ENCODE measurements at regions not wholly inside any gene's neighbourhood (a gene's known extent, or its start where the extent isn't known, plus 50 kb on each side); places are given as distances from the start of the nearest gene placed in this dataset.

GRCh38 chr20:51129147-51129776 lies 106.4 kb upstream of the KCNG1 start:
- ChIA-PET POLR2A (no interaction called here), CTCF (interaction anchor here (0.8 to 1.3 kb wide), 3 partner anchors 8 to 148 kb away, joined by 3 read pairs; no protein-coding TSS in a partner anchor)
- intact Hi-C loops (cut with micrococcal nuclease): loop anchor here (10.0 kb wide), 1 partner anchor 64 kb away; no protein-coding TSS in a partner anchor
- DNase-seq: peak; percentile 32
- Mint-ChIP-seq H3K27ac (no peak overlapping the region), H3K27me3 (peaks cover 11% of the 10 kb centered on the region), H3K9me3 (no peaks in the 10 kb centered on the region), H3K4me3 (no peak overlapping the region), H3K4me1 (ENCODE audit: low read depth) (peaks cover 15% of the 10 kb centered on the region), H3K36me3 (ENCODE audit: low read depth) (no peaks in the 10 kb centered on the region)
- peak; percentile 22 for ATAC-seq
- no peak for TF ChIP-seq CTCF (IDR thresholded peaks at IDR 0.05)

GRCh38 chr20:51128198-51128597 lies 105.3 kb upstream of the KCNG1 start:
- CTCF ChIA-PET: interaction anchor here (0.7 to 1.3 kb wide), 4 partner anchors 9 to 179 kb away, joined by 3 read pairs; no protein-coding TSS in a partner anchor
- intact Hi-C loops (cut with micrococcal nuclease): loop anchor here (10.0 kb wide), 1 partner anchor 63 kb away; no protein-coding TSS in a partner anchor
- H3K27ac Mint-ChIP-seq: peak overlapping the region; percentile 66
- TF ChIP-seq CTCF (IDR thresholded peaks at IDR 0.05): no peak
- peaks cover 16% of the 10 kb centered on the region for H3K27me3 Mint-ChIP-seq
- peaks cover 18% of the 10 kb centered on the region for H3K4me1 Mint-ChIP-seq (ENCODE audit: low read depth)
- POLR2A ChIA-PET: no interaction called here
- DNase-seq (peak; percentile 65), ATAC-seq (peak; percentile 89)
- H3K4me3 Mint-ChIP-seq: no peak overlapping the region
- no peaks in the 10 kb centered on the region for H3K36me3 Mint-ChIP-seq (ENCODE audit: low read depth)
- no peaks in the 10 kb centered on the region for H3K9me3 Mint-ChIP-seq

- CTCF ChIA-PET: interaction anchor here (1.1 to 1.8 kb wide), 3 partner anchors 9 to 145 kb away, joined by 3 to 6 read pairs (median 3); no protein-coding TSS in a partner anchor
- TF ChIP-seq CTCF (IDR thresholded peaks at IDR 0.05): no peak
- ATAC-seq (no peak), DNase-seq (no peak)
- H3K27me3 Mint-ChIP-seq: peaks cover 18% of the 10 kb centered on the region
- peak overlapping the region; percentile 66 for H3K27ac Mint-ChIP-seq
- H3K4me3 Mint-ChIP-seq: no peak overlapping the region
- intact Hi-C loops (cut with micrococcal nuclease): loop anchor here (10.0 kb wide), 1 partner anchor 63 kb away; no protein-coding TSS in a partner anchor
- POLR2A ChIA-PET: no interaction called here
- H3K4me1 Mint-ChIP-seq (ENCODE audit: low read depth): peaks cover 23% of the 10 kb centered on the region
- H3K36me3 Mint-ChIP-seq (ENCODE audit: low read depth): no peaks in the 10 kb centered on the region
- H3K9me3 Mint-ChIP-seq: no peaks in the 10 kb centered on the region
Measured at GRCh38 chr20:51127713-51128112, 104.8 kb upstream of the KCNG1 start.

- peaks cover 31% of the 10 kb centered on the region for H3K4me1 Mint-ChIP-seq (ENCODE audit: low read depth)
- DNase-seq: no peak
- no peak for TF ChIP-seq CTCF (IDR thresholded peaks at IDR 0.05)
- no peaks in the 10 kb centered on the region for H3K9me3 Mint-ChIP-seq
- ChIA-PET CTCF (interaction anchor here (1.0 to 1.8 kb wide), 2 partner anchors 111 to 139 kb away, joined by 3 to 6 read pairs; no protein-coding TSS in a partner anchor), POLR2A (no interaction called here)
- no peak for ATAC-seq
- peaks cover 31% of the 10 kb centered on the region for H3K27me3 Mint-ChIP-seq
- no peaks in the 10 kb centered on the region for H3K36me3 Mint-ChIP-seq (ENCODE audit: low read depth)
- H3K27ac Mint-ChIP-seq: no peak overlapping the region
- H3K4me3 Mint-ChIP-seq: no peak overlapping the region
- intact Hi-C loops (cut with micrococcal nuclease): loop anchor here (10.0 kb wide), 1 partner anchor 62 kb away; no protein-coding TSS in a partner anchor
Measured at GRCh38 chr20:51126337-51126736, 103.4 kb upstream of the KCNG1 start.

- H3K4me3 Mint-ChIP-seq: no peak overlapping the region
- peaks cover 31% of the 10 kb centered on the region for H3K4me1 Mint-ChIP-seq (ENCODE audit: low read depth)
- peaks cover 35% of the 10 kb centered on the region for H3K27me3 Mint-ChIP-seq
- ChIA-PET CTCF (interaction anchor here (1.0 kb wide), 1 partner anchor 138 kb away, joined by 3 read pairs; no protein-coding TSS in a partner anchor), POLR2A (no interaction called here)
- DNase-seq: no peak
- H3K36me3 Mint-ChIP-seq (ENCODE audit: low read depth): no peaks in the 10 kb centered on the region
- no peak for ATAC-seq
- TF ChIP-seq CTCF (IDR thresholded peaks at IDR 0.05): no peak
- intact Hi-C loops (cut with micrococcal nuclease): loop anchor here (10.0 kb wide), 1 partner anchor 61 kb away; no protein-coding TSS in a partner anchor
- no peaks in the 10 kb centered on the region for H3K9me3 Mint-ChIP-seq
- H3K27ac Mint-ChIP-seq: no peak overlapping the region
Measured at GRCh38 chr20:51125780-51126179, 102.9 kb upstream of the KCNG1 start.

Measured in activated CD8-positive, alpha-beta T cell treated with anti-CD3 and anti-CD28 coated beads for 36 hours (primary cell).